Activated CD8-positive, alpha-beta T cell treated with anti-CD3 and anti-CD28 coated beads for 36 hours (primary cell): ENCODE measurements at regions not wholly inside any gene's neighbourhood (a gene's known extent, or its start where the extent isn't known, plus 50 kb on each side); places are given as distances from the start of the nearest gene placed in this dataset.

ENCODE experiments used
- ATAC-seq: fragments of 200-7000 bp; cut with Tn5 transposase; one replicate; pipeline ENCODE4 v1.10.0; 2021; ENCODE audit warnings: mild to moderate bottlenecking, moderate library complexity
- CTCF ChIA-PET: fragments of 350-600 bp; sonication (Branson Sonifier 250); formaldehyde crosslinking; loops from one replicate; lab custom pipeline; 2021; ENCODE audit warnings: antibody characterized with exemption; lab: Charles Lee
- POLR2A ChIA-PET: fragments of 350-600 bp; sonication (Branson Sonifier 250); formaldehyde crosslinking; loops from one replicate; lab custom pipeline; 2021; ENCODE audit warnings: antibody characterized with exemption; lab: Charles Lee
- DNase-seq: peaks from one replicate; pipeline ENCODE4 v3.0.0-alpha.2; 2020
- H3K27ac Mint-ChIP-seq: one replicate; pipeline ENCODE4 v1.8.0; 2021; ENCODE audit warnings: mild to moderate bottlenecking, mixed read lengths
- H3K27me3 Mint-ChIP-seq: one replicate; pipeline ENCODE4 v1.8.0; 2021; ENCODE audit warnings: mixed read lengths
- H3K36me3 Mint-ChIP-seq: one replicate; pipeline ENCODE4 v1.8.0; 2021; ENCODE audit warnings: low read depth, mixed read lengths
- H3K4me1 Mint-ChIP-seq: one replicate; pipeline ENCODE4 v1.8.0; 2021; ENCODE audit warnings: low read depth, mixed read lengths
- H3K4me3 Mint-ChIP-seq: one replicate; pipeline ENCODE4 v1.8.0; 2021; ENCODE audit warnings: mild to moderate bottlenecking, moderate library complexity, mixed read lengths
- H3K9me3 Mint-ChIP-seq: one replicate; pipeline ENCODE4 v1.8.0; 2021; ENCODE audit warnings: mixed read lengths
- intact Hi-C: fragments of 100-400 bp; cut with micrococcal nuclease; formaldehyde crosslinking; loops from one replicate; pipeline ENCODE4 v1.10.0; 2022
- TF ChIP-seq, protein P1 (sequence below): fragments of 200-600 bp; IDR thresholded peaks from one replicate; pipeline ENCODE4 v1.8.0; 2022; ENCODE audit warnings: antibody characterized with exemption, mild to moderate bottlenecking

DNA sequence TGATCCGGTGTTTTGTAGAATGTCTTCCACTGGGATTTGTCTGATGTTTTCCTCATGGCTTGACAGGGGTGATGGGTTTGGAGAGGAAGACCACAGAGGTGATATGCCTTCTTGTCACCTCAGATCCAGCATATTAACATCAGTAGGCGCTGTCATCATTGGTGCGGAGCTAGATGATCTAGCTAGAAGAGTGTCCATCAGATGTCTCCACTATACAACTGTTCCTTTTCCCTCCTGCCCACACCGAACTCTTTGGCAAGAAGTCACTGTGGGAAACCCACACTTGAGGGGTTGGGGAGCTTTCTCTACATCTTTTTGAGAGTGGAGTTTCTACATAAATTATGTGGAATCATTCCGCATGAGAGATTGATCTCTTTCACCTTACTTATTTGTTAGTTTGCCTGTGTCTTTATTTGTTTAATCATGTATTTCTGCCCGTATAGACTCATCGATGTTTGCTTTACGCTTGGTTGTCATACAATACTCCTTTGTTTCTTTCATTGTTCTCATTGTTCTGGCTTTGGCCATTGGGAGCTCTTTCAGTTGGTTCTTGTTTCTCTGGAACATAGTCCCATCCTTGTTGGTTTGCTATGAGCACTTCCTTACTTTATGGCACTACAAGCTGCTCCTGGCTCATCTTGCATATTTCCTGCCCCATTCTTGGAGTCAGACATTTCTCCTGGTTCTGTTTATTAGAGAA is 1420.3 kb downstream of the BRD1 start:
- H3K36me3 Mint-ChIP-seq, result no peaks in the 10 kb centered on the region
- H3K4me3 Mint-ChIP-seq, result no peak overlapping the region
- POLR2A ChIA-PET, result no interaction called here
- CTCF ChIA-PET, result no interaction called here
- intact Hi-C loops, result no loop called here
- no peak for DNase-seq
- peaks cover 2% of the 10 kb centered on the region for H3K9me3 Mint-ChIP-seq
- H3K4me1 Mint-ChIP-seq, result no peaks in the 10 kb centered on the region
- TF ChIP-seq, protein P1, sequence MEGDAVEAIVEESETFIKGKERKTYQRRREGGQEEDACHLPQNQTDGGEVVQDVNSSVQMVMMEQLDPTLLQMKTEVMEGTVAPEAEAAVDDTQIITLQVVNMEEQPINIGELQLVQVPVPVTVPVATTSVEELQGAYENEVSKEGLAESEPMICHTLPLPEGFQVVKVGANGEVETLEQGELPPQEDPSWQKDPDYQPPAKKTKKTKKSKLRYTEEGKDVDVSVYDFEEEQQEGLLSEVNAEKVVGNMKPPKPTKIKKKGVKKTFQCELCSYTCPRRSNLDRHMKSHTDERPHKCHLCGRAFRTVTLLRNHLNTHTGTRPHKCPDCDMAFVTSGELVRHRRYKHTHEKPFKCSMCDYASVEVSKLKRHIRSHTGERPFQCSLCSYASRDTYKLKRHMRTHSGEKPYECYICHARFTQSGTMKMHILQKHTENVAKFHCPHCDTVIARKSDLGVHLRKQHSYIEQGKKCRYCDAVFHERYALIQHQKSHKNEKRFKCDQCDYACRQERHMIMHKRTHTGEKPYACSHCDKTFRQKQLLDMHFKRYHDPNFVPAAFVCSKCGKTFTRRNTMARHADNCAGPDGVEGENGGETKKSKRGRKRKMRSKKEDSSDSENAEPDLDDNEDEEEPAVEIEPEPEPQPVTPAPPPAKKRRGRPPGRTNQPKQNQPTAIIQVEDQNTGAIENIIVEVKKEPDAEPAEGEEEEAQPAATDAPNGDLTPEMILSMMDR, result no peak
- H3K27me3 Mint-ChIP-seq, result peaks cover 1% of the 10 kb centered on the region
- no peak for ATAC-seq
- H3K27ac Mint-ChIP-seq, result no peak overlapping the region

GRCh38 chr22:48406161-48406560 is 1421.5 kb downstream of the BRD1 start:
- DNase-seq (no peak), ATAC-seq (no peak)
- H3K9me3 Mint-ChIP-seq, result peaks cover 2% of the 10 kb centered on the region
- CTCF ChIA-PET, result no interaction called here
- POLR2A ChIA-PET, result no interaction called here
- H3K36me3 Mint-ChIP-seq, result no peaks in the 10 kb centered on the region
- H3K27me3 Mint-ChIP-seq, result no peaks in the 10 kb centered on the region
- no peaks in the 10 kb centered on the region for H3K4me1 Mint-ChIP-seq
- intact Hi-C loops, result no loop called here
- TF ChIP-seq, protein P1, result no peak
- H3K4me3 Mint-ChIP-seq, result no peak overlapping the region
- no peak overlapping the region for H3K27ac Mint-ChIP-seq

DNA sequence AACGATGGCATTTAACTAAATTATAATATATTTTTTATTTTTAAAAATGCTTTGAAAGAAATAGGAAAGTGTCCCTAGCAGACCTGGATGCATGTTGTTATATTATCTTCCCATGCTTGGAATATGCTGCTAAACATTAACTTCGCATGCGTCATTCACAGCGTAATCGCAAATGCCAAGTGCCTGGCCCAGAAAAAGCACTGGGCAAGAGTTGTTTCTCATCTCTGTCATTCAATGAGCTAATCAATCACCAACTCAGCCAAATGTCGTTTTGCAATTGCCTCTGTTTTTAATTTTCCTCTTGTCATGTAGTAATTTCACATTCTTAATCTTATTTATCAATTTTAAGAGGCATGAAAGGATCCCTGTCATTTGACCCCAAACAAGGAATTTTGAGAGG is 1421.9 kb downstream of the BRD1 start:
- ATAC-seq (no peak), DNase-seq (no peak)
- Mint-ChIP-seq H3K4me3 (no peak overlapping the region), H3K4me1 (no peaks in the 10 kb centered on the region), H3K36me3 (no peaks in the 10 kb centered on the region), H3K27me3 (no peaks in the 10 kb centered on the region), H3K9me3 (peaks cover 2% of the 10 kb centered on the region), H3K27ac (no peak overlapping the region)
- intact Hi-C loops, result no loop called here
- ChIA-PET CTCF (no interaction called here), POLR2A (no interaction called here)
- TF ChIP-seq, protein P1, result no peak

- Mint-ChIP-seq H3K27ac (no peak overlapping the region), H3K4me3 (no peak overlapping the region), H3K9me3 (peaks cover 2% of the 10 kb centered on the region), H3K4me1 (no peaks in the 10 kb centered on the region), H3K27me3 (no peaks in the 10 kb centered on the region), H3K36me3 (no peaks in the 10 kb centered on the region)
- no peak for ATAC-seq
- ChIA-PET CTCF (no interaction called here), POLR2A (no interaction called here)
- DNase-seq, result no peak
- TF ChIP-seq, protein P1, result no peak
- intact Hi-C loops, result no loop called here
Measured at GRCh38 chr22:48404801-48405447, 1422.7 kb downstream of the BRD1 start.
